Activated CD4-positive, alpha-beta T cell treated with anti-CD3 and anti-CD28 coated beads, Interleukin-2, Interleukin-6, amounts not matched to agents 100 ng/mL and 50 ng/mL, durations not matched to agents 16 hours and 8 hours (primary cell): ENCODE measurements at regions not wholly inside any gene's neighbourhood (a gene's known extent, or its start where the extent isn't known, plus 50 kb on each side); places are given as distances from the start of the nearest gene placed in this dataset.
"Not testable (repeated sequence)": the region's sequence is repeated elsewhere in the genome, so short reads cannot be mapped to it uniquely, and the experiment has no call there.

Source experiments
- DNase-seq: peaks from one replicate; pipeline ENCODE4 v3.0.0-alpha.2; 2020

- DNase-seq, result not testable (repeated sequence)
Measured at GRCh38 chr11:3513311-3513710, 128.5 kb downstream of the ART5 start.

DNA sequence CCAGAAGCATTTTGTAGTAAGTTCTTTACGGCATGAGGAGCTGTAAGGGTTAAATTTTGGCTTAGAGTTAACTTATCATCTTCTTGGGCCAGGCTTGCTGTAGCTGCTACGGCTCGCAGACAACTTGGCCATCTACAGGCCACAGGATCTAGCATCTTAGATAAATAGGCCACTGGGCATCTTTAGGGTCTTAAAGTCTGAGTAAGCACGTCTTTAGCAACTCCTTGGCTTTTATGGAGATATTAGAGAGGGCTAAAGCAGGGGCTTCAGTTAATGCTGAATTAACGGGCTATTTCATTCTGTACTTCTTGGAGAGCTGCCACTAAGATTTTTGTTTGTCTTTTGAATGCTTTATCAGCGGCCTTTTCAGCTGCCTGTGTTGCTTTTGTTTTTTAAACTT is 129.0 kb downstream of the ART5 start:
- not testable (repeated sequence) for DNase-seq

- peak; percentile 60 for DNase-seq
Measured at GRCh38 chr11:3512133-3512703, 129.6 kb downstream of the ART5 start.

- peak; percentile 28 for DNase-seq
Measured at GRCh38 chr11:3511416-3512132, 130.2 kb downstream of the ART5 start.

- not testable (repeated sequence) for DNase-seq
Measured at GRCh38 chr11:3509563-3509962, 130.6 kb upstream of the ZNF195 start.

DNA sequence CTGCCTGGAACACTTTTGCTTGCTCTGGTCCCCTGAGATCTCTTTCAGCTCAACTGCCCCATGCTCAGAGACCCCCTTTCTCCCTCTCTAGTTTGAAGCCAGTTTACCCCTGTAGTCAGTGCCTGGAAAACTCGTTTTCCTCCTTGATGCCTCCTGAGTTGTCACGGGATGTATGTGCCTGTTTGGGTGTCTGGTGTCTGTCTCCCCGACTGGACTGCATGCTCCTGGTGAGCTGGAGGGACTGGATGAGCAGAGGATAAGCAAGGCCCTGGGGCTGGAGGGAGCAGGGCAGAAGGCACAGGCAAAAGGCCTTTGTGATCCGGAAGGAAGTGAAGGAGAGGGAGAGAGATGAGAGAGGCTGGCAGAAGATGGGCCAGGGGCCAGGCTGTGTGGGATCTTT is 120.3 kb upstream of the ZNF195 start:
- DNase-seq, result not testable (repeated sequence)

DNA sequence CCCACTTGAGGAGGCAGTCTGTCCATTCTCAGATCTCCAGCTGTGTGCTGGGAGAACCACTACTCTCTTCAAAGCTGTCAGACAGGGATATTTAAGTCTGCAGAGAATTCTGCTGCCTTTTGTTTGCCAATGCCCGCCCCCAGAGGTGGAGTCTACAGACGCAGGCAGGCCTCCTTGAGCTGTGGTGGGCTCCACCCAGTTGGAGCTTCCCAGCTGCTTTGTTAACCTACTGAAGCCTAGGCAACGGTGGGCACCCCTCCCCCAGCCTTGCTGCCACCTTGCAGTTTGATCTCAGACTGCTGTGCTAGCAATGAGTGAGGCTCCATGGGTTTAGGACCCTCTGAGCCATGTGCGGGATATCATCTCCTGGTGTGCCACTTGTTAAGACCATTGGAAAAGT is 119.4 kb upstream of the ZNF195 start:
- not testable (repeated sequence) for DNase-seq

GRCh38 chr11:3493152-3493551 is 114.2 kb upstream of the ZNF195 start:
- DNase-seq, result not testable (repeated sequence)

GRCh38 chr11:3488003-3488402 is 109.1 kb upstream of the ZNF195 start:
- DNase-seq, result not testable (repeated sequence)

DNA sequence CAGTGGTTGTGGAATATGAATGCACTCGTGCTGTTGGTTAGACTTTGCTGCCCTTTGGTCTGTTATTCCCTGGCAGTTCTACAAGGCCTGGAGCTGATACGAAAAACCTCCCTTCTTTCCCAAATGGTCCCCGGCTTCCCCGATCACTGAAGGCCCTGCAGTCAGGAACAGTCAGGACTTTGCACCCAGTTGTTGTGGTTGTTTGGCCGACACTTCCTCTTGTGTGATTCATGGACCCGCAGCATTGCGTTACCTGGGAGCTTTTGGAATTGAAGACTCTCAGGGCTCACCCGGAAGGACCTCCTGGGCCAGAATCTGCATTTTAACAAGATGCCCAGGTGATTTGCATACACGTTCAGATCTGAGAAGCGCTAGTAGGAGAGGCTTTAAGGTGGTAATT is 106.8 kb upstream of the ZNF195 start:
- DNase-seq, result not testable (repeated sequence)

DNA sequence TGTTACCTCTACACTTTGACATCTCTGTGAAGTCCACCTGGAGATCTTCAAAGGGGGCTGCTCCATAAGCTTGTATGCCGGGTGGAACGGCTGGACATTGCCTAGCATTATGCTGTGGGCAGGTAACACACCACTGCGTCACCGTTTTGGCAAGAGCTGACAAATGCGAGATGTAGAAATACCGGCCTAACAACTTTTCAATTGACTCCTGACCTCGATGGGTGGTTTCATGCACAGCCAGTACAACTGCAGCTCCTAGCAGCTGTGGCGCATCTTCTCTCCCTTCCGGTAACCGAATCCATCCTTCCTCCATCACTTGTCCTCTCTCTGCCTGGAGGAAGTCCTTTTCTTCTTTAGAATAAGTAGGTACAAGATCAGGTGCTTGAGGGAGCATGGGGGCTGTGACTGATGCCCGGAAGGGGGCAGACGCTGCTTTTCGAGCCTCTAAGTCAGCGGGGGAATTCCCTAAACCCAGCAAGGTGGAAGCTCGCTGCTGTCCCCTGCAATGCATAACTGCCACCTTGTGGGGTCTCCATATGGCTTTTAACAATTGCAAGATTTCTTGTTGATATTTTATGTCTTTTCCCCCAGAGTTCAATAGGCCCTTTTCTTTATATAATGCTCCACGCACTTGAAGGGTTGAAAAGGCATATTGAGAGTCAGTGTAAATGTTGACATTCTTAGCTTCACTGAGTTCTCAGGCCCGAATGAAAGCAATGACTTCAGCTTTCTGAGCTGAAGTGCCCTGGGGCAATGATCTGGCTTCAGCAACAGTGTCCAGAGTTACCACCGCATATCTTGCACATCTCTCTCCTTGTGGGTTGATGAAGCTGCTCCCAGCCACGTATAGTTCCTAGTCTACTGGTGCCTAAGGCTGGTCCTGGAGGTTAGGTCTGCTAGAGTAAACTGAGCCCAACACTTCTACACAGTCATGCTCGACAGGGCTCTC is 98.3 kb upstream of the ZNF195 start:
- not testable (repeated sequence) for DNase-seq

- not testable (repeated sequence) for DNase-seq
Measured at GRCh38 chr11:3476084-3476936, 97.4 kb upstream of the ZNF195 start.

DNA sequence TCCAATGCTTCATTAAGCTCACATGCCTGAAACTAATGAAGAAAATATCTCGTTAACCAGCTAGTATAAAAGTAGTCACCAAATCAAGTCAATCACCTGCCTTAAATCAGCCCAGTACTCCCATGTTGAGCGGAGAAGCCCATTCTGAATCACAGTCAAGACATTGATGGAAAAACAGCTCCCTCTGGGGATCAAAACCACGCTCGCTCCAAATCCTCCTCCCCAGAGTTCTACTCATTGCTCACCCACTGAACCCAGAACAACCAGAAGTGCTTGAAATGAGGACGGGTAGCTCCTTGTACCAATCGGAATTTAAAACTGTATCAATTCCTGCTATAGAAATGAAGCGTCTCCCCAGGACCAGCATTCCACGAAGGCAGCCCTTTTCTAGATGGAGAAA is 90.0 kb upstream of the ZNF195 start:
- not testable (repeated sequence) for DNase-seq

DNA sequence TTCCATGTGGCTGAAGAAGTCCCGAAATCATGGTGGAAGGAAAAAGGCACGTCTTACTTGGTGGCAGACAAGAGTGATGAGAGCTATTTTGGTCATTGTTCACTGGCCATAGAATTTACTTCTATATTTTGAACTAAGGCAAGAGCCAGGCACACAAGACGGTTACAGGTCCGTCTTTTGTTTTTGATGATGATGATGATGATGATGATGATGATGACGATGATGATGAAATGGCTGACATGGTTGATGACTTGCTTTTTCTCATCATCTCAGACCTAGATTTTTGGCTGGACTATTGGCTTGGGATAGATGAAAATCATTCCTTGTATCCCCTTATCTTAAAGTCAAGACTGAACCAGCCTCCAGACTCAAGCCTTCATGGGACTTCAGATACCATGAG is 88.7 kb upstream of the ZNF195 start:
- not testable (repeated sequence) for DNase-seq

DNA sequence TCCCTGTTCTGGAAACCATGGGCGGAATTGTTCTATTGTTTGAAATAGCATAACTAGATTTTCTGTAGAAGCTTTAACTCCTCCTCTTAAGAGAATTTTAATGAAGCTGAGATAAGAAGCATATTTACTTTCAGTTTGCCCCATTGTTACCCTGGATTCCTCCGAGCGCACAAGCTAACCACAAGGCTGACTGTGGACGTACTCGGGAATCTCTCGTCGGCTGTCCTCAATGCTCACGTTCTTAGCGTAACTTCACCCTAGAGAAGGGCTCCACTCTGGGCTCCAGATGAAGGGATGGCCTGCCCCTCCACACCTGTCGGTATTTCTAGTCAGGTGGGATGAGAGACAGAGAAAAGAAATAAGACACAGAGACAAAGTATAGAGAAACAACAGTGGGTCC is 76.7 kb upstream of the ZNF195 start:
- DNase-seq, result not testable (repeated sequence)

DNA sequence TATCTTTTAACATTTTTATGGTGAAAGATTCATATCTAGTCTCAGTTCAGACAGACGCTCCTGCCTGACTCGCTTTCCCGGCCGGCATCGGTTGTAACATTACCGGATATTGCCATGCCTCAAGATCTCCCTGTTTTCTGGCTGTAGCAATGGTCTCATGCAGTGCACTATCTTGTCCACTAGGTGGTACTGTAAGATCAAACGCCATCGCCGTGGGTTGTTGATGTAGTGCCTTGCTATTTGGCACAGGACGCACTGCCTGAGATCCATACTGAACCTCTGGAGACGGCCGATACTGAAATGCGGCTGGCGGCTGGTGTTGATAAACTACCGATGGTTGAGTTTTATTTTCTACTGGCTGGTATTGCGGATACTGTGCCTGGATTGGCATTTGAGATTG is 75.9 kb upstream of the ZNF195 start:
- DNase-seq, result peak; percentile 58

- not testable (repeated sequence) for DNase-seq
Measured at GRCh38 chr11:3453596-3454256, 74.8 kb upstream of the ZNF195 start.

- not testable (repeated sequence) for DNase-seq
Measured at GRCh38 chr11:3450822-3451221, 71.9 kb upstream of the ZNF195 start.

- DNase-seq, result not testable (repeated sequence)
Measured at GRCh38 chr11:3445535-3445934, 66.6 kb upstream of the ZNF195 start.

DNA sequence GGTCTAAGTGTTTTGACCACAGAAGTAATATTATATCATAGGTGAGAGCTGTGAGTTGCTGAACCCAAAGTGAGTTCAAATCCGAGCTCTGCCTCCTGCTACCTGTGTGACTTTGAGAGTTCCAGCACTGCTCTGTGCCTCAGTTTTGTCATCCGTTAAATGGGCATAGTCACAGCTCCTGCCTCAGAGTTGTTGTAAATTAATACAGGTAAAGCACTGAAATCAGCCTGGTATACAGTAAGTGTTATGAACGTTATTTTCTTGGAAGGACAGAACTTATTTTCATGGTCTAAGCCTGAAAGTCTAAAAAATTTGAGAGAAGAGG is 65.4 kb upstream of the ZNF195 start:
- DNase-seq, result not testable (repeated sequence)

GRCh38 chr11:3443700-3444419 is 64.9 kb upstream of the ZNF195 start:
- DNase-seq, result not testable (repeated sequence)
